GM21526 (cell line): ENCODE measurements at regions not wholly inside any gene's neighbourhood (a gene's known extent, or its start where the extent isn't known, plus 50 kb on each side); places are given as distances from the start of the nearest gene placed in this dataset.

ENCODE experiments used
- ATAC-seq: cut with Tn5 transposase; IDR thresholded peaks from one replicate; pipeline ENCODE4 v1.9.1; 2021; ENCODE audit warnings: moderate library complexity; ENCODE audit not compliant: unreplicated experiment, low FRiP score

GRCh38 chr3:182045736-182046135 is 334.0 kb downstream of the SOX2 start:
- no peak for ATAC-seq

GRCh38 chr3:182046166-182046764 is 334.5 kb downstream of the SOX2 start:
- ATAC-seq: no peak

- no peak for ATAC-seq
These were observed 339.2 kb downstream of the SOX2 start for GRCh38 chr3:182050932-182051331.

GRCh38 chr3:182052332-182052731 is 340.6 kb downstream of the SOX2 start:
- ATAC-seq: no peak

GRCh38 chr3:182052757-182053156 is 341.0 kb downstream of the SOX2 start:
- no peak for ATAC-seq

- ATAC-seq: no peak
These were observed 346.8 kb downstream of the SOX2 start for GRCh38 chr3:182058488-182058887.

- ATAC-seq: no peak
These were observed 352.0 kb downstream of the SOX2 start for GRCh38 chr3:182063742-182064141.

GRCh38 chr3:182067423-182067822 is 355.7 kb downstream of the SOX2 start:
- ATAC-seq: no peak

- ATAC-seq: no peak
These were observed 366.6 kb downstream of the SOX2 start for GRCh38 chr3:182078316-182078715.

- no peak for ATAC-seq
These were observed 367.2 kb downstream of the SOX2 start for GRCh38 chr3:182078929-182079328.

GRCh38 chr3:182081096-182081495 is 369.4 kb downstream of the SOX2 start:
- ATAC-seq: no peak

- no peak for ATAC-seq
These were observed 371.4 kb downstream of the SOX2 start for GRCh38 chr3:182083112-182083511.

- ATAC-seq: no peak
These were observed 381.0 kb downstream of the SOX2 start for GRCh38 chr3:182092662-182093262.

- no peak for ATAC-seq
These were observed 382.6 kb downstream of the SOX2 start for GRCh38 chr3:182094321-182094720.

GRCh38 chr3:182104881-182105280 is 393.2 kb downstream of the SOX2 start:
- no peak for ATAC-seq

- ATAC-seq: no peak
These were observed 394.1 kb downstream of the SOX2 start for GRCh38 chr3:182105875-182106274.

- ATAC-seq: no peak
These were observed 396.6 kb downstream of the SOX2 start for GRCh38 chr3:182108371-182108770.

- no peak for ATAC-seq
These were observed 400.2 kb downstream of the SOX2 start for GRCh38 chr3:182111967-182112366.

GRCh38 chr3:182115328-182116015 is 403.7 kb downstream of the SOX2 start:
- no peak for ATAC-seq

GRCh38 chr3:182116386-182116785 is 404.7 kb downstream of the SOX2 start:
- ATAC-seq: no peak

- no peak for ATAC-seq
These were observed 405.4 kb downstream of the SOX2 start for GRCh38 chr3:182117131-182117530.

GRCh38 chr3:182117583-182117982 is 405.9 kb downstream of the SOX2 start:
- no peak for ATAC-seq
